Middle frontal gyrus (tissue), 1 donor: ENCODE measurements at regions not wholly inside any gene's neighbourhood (a gene's known extent, or its start where the extent isn't known, plus 50 kb on each side); places are given as distances from the start of the nearest gene placed in this dataset.
"Not testable (repeated sequence)": the region's sequence is repeated elsewhere in the genome, so short reads cannot be mapped to it uniquely, and the experiment has no call there.

Experiments
- DNase-seq: peaks from one replicate; pipeline ENCODE4 v3.0.0-alpha.2; 2015; ENCODE audit warnings: low spot score; ENCODE audit errors: extremely low spot score

- DNase-seq: no peak
Measured at GRCh38 chrX:131826572-131826971, 196.5 kb upstream of the STK26 start.

DNA sequence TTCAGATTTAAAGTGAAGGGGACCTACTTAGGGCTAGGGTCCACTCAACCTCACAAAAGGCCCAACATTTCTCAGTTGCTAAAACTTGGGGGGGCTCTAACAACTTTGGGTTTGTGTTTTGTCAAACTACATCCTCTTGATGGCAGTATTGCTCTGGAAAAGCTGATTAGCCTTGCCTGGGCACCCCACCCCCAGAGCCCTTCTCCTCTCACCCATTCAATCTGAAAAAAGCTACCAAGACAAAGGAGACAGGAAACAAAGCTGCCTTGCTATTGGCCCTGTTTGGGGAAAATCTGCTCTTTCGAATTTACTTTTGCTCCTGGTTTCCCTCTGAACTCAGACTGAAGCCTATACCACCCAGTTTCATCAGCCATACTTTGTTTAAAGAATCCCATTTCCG, 195.2 kb upstream of the STK26 start:
- DNase-seq: no peak

DNA sequence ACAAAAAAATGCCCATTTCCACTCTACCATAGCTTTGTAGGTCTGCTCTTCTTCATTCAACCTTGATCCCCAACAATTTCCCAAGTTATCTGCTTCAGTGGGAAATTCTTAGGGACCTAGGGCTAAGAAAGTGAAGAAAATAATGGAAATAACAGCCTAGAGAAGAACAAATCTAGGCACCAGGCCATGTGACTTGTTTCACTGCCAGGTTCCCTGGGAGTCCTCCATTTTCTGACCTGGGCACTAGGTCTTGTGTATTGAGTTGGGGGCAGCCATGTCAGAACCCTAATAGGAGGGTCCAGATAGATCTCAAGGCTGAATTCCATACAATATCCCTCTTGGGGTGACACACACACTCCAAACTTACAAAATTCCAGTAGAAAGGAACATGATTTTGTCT, 194.6 kb upstream of the STK26 start:
- no peak for DNase-seq

GRCh38 chrX:131830400-131831184, 192.5 kb upstream of the STK26 start:
- DNase-seq: peak; percentile 14

- DNase-seq: no peak
Measured at GRCh38 chrX:131831185-131831520, 191.9 kb upstream of the STK26 start.

DNA sequence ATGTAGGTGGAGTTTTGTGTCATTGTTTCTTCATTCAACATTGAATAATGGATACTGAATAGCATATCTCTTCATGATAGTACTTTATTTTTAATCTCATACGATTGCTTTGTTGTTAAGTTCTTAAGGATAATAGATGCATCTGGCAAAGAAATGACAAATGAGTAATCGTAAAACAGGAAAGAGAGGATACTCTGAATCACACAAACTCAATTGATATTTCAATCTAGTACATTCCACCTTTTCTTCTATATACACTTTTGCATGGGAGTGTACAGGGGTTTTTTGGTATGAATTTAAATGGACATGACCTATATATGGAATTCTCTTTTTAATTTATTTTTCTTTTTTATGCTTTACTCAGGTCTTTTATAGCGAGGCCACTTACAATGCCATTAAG, 186.9 kb upstream of the STK26 start:
- no peak for DNase-seq

DNA sequence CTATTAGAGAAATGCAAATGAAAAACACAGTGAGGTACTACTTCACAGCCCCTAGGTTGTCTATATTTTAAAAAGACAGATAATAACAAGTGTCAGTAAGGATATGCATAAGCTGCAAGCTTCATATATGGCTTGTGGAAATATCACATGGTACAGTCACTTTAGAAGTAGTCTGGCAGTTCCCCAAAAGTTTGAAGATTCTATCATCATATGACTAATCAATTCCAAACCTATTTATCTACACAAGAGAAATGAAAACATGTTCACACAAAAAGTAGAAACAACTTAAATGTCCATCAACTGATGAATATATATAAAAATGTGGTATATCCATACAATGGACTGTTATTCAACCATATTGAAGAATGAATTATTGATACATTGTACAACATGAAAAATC, 185.8 kb upstream of the STK26 start:
- no peak for DNase-seq

DNA sequence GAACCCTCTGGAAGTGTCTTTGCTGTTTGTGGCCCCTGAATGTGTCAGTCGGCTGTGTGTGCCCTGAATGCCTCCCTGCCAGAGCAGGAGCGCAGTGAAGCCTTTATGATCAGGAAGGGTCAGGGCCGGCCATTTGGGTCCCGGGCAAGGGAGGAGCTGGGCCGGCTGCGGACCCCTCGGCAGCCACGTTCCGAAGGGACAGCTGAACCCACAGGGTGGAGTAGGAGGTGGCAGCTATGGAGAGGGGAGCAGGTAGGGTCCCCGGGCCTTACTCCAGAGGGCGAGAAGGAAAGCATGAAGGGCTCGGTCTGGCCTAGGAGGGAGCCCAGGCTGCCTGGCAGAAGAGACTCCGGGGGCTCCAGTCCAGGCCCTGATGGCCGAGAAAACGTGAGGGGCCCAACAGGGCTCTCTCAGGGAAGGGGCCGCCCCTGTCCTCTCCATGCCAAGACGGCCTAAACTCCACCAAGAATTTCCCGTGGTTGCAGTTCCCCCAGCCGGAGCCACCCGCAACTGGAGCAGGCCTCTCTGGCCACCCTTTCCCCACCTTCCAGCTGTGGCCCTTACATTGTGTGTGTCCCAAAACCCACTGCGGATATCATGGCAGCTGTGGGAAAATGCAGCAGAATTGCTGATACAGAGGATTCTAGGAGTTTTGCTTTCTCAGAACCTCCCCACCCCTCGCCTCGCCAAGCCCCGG, 182.2 kb upstream of the STK26 start:
- no peak for DNase-seq

DNA sequence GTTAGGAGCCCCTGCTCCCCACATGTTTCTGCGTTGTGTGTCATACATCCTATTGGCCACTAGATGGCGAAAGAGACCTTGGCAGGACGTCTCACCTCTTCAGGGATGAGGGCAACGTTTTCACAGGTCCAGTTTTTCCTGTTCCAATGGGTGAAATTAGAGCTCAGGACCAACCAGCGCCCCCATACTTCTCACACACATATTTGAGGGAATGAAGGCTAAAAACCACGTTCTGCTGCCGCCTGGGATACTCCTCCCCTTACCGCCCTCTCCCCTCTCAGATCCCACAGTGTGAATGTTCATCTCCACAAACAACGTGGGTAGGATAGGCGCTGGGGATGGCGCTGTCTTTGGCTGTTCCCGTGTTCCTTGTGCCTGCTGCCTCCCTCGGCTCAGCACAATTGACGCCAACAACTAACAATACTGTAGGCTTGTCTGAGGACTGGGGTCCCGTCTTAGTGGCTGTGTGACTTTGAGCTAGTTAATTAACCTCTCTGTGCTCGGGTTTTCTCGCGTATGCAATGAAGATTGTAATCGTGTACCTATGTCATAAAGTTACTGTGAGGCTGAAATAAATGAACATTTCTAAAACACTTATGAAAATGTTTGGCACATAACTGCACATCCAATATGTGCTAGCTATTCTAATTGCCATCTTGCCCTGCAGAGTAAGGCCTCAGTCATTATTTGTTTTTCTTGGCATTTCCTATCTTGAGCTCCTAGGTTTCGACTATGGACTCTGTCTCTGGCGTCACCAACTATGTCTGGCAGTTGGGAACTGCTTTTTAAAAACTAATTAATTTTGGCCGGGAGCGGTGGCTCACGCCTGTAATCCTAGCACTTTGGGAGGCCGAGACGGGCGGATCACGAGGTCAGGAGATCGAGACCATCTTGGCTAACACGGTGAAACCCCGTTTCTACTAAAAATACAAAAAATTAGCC, 181.3 kb upstream of the STK26 start:
- DNase-seq: no peak

- DNase-seq: no peak
Measured at GRCh38 chrX:131843987-131844386, 179.1 kb upstream of the STK26 start.

DNA sequence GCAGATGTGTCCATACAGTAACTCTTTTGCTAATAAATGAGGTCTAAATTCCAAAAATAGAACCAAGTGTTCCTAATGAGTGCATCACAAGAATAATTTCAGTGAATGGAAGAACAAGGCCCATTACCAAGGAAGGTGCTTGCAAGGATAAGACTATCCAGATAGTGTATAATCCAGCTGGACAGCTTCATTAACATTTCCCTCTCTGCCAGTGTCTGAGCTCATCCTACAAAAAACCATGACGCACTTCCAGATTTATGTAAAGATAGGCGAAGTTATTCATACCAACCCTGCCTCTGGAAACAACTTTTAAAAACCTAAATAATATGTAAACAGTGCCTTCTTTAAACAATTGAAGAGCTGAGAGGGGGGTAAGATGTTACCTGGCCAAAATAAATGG, 177.9 kb upstream of the STK26 start:
- no peak for DNase-seq

DNA sequence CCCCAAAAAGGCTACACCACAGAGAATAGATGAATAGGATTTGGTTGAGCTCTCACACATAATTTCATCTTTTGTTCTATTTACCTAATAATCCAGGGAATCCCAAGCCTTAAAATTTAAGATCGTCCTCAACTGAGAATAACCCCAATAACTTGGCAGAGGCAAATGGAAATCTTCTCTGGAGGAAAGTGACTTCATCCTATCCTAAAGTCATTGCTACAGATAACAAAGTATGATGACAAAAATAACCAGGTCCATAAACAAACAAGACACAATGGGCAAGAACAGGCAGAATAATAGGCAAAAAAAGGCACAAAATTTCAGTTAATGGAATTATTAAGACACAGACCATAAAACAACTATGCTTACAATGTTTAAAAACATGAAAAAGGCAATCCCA, 177.3 kb upstream of the STK26 start:
- DNase-seq: no peak

GRCh38 chrX:131850964-131851363, 172.1 kb upstream of the STK26 start:
- DNase-seq: not testable (repeated sequence)

DNA sequence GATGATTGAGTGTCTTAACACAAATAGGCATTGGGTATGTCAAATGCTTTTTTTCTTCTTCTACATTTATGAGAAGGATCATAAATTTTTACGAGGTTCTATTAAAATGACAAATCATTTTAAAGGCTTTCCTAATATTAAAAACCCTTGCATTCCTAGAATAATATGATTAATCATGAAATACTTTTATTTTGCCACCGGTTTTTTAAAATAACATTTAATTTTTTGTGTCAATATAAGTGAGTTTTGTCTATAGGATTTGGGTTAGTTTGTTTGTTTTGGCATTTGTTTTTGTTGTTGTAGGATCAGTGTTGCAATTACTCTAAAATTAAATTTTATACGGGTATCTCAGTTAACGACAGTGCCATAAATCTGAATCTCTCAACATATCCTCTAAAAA, 169.7 kb upstream of the STK26 start:
- DNase-seq: no peak

GRCh38 chrX:131854581-131854980, 168.5 kb upstream of the STK26 start:
- no peak for DNase-seq

DNA sequence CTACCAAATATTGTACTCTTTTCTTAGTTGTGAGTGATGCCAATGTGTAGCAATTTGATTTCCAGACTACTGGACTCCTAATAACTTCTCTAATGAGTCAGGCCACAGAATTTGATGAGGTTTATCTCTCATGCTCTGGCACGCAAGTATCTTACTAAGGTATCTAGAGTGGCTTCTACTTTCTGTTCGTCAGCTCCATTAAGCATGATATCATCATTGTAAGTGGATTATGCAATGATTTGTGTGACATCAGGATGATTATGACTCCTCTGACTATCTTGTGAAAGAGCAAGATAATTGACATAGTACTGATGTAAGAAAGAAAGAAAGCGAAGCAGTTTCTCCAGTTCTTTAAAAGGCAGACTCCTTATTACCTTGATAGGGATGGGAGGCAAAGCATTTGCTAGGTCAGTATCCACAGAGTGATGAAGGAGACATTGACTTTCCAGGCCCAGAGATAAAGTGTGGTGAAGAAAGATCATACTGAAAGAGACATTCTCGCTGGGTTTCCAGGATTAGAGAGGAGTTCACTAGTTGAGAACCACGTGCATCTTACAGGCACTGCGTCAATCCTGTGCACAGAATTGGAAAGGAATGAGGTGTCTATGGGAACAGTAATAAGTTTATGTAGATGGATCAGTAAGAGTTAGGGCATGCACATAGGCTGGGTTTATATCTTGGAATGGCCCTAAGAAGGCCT, 161.9 kb upstream of the STK26 start:
- DNase-seq: no peak

DNA sequence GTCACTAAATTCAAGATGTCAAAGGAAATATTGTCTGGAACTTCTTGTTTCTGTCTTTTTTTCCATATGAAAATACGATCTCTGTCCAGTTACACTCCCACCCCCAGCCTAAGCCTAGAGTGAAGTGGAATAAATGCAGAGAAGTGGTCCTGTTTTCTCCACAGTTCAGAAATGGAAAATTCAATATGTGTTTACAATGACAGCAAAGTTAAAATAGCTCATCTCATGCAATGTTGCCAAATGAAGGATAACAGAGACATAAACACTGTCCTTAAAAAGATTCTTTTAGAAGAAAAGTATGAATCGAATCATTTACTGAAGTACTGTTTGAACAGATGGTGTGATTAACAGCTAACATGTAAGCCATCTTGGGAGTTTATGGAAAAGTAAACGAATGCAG, 160.8 kb upstream of the STK26 start:
- DNase-seq: no peak

GRCh38 chrX:131869182-131869581, 153.9 kb upstream of the STK26 start:
- no peak for DNase-seq

DNA sequence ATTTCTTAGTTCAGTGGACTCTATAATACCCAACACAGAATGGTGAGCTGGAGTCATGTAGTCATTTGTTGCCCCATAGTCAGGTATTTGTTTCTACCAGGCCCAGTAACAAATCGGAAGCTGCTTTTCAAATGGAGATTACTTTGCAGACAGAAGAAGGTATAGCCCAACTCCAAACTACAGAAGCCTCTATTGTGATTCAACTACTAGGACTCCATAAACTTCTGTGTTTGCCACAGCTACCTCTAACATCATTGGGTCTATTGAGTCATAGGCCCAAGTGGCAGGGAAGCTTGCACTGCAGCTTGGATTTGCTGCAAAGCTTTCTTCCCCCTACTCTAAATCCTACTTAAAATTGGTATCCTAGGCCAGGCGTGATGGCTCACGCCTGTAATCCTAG, 148.8 kb upstream of the STK26 start:
- DNase-seq: no peak

- DNase-seq: not testable (repeated sequence)
Measured at GRCh38 chrX:131875827-131876226, 147.3 kb upstream of the STK26 start.

- DNase-seq: no peak
Measured at GRCh38 chrX:131881194-131881593, 141.9 kb upstream of the STK26 start.
